ENCODE measurements at regions not wholly inside any gene's neighbourhood (a gene's known extent, or its start where the extent isn't known, plus 50 kb on each side); places are given as distances from the start of the nearest gene placed in this dataset.

GRCh38 chr19:30651066-30651465 is 278.9 kb downstream of the ZNF536 start:
- no peak for TF ChIP-seq CTCF (IDR thresholded peaks at IDR 0.05; ENCODE audit: poor library complexity)
- no peak for TF ChIP-seq EZH2 (IDR thresholded peaks at IDR 0.05; ENCODE audit: borderline replicate concordance)

Measured in hepatocyte (in vitro differentiated cells).